Fibroblast of peridontal ligament (primary cell): ENCODE measurements at regions not wholly inside any gene's neighbourhood (a gene's known extent, or its start where the extent isn't known, plus 50 kb on each side); places are given as distances from the start of the nearest gene placed in this dataset.

Experiments
- DNase-seq: peaks from one replicate; pipeline ENCODE4 v3.0.0-alpha.2; 2010; ENCODE audit errors: extremely low read depth

GRCh38 chr12:69061574-69061973 is 128.6 kb upstream of the CPM start:
- DNase-seq, result no peak

DNA sequence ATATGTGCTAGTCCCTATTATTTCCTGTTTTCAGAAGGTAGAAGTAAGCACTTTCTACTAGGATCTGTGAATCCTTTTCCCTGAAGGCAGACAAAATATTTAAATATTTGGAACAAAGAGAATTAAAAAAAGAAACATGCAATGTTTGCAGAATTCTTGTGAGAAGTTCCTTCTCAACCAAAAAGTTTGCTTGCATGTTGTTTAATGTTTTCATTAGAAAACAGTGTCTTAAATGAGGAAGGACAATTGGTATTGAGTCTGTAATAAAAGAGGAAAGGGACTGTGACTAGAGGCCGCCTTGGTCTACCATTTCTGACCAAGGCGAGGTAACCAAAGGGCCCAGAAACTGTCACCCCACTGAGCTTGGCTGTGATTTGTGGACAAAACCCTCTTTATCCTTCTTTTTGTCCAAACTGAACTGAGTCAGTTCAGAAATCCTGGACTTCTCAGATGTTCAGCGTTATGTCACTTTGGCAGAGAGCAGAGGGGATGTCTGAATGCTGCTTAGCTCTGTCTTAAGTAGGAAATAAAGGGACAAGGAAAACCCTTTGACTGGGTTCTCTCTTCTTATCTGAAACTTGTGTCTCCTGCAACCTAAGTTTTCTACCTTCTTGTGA is 129.8 kb upstream of the CPM start:
- peak; percentile 25 for DNase-seq

DNA sequence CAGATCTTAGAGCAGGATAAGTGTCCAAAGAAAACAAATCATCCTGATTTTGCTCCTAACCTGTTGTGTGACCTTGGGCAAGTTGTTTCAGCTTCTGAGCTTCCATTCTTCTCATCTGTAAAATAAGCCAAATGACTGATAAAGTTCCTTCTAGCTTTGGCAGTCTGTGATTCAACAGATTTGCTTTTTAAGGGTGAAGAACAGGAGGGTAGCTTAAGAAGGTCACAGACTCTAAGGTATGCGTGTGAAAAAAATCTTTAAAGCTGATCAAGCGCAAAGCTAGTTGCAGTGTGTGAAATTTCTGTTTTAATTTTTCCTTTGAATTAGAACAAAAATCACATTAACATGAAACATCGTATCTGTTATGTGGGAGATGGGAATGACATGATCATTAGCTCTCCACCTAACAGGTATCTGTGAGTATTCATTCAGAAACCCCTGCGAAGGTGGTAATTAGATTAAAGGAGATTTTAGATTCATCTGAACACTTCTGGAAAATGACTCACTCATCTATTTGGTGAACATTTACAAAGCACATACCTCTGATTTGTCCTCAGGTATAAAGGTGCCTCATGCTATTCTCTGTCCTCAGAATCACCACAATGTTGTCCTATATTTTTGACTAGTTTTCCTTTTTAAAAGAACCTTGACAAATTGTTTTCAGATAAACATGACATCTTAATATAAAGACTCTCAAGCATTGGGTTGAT is 131.9 kb upstream of the CPM start:
- no peak for DNase-seq

- DNase-seq, result no peak
Observed at GRCh38 chr12:69065775-69066174, 132.8 kb upstream of the CPM start.

DNA sequence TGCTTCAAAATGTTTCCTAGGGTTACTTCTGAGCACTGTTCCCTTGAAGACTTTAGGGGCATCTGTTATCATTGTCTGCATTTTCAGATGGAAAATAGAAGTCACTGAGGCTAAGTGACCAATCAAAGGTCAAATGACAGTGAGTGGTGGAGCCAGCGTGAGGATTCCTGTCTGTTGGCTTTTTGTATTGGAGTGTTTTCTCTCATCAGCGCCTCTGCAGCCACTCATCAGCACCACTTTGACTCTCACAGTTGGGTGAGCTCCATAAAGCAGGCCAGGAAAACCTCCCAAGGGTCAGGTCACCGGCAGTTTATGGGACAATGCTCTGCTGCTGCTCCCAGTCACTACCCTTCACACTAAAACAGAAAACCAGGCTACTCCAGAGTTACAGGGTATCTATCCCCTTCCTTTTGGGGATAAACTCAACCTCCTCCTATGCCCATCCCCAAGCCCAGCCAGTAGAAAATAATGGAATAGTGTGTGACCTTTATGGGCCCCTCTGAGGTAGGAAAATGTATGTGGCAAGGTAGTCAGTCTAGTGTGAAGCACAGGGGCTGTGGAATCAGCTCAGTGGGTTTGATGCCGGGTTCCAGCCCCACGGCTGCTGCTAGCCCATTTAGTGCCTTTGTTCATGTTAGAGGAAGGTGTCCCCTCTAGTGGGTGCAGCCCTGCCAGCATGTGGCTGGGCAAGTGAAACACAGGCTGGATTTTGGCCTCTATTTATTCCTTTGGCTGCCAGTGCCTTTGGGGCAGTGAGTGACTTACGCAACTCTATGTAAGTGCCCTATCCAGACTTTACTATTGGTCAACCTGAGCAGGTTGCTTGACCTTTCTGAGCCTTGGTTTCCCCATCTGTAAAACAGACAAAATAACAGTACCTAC is 133.8 kb upstream of the CPM start:
- DNase-seq, result no peak

DNA sequence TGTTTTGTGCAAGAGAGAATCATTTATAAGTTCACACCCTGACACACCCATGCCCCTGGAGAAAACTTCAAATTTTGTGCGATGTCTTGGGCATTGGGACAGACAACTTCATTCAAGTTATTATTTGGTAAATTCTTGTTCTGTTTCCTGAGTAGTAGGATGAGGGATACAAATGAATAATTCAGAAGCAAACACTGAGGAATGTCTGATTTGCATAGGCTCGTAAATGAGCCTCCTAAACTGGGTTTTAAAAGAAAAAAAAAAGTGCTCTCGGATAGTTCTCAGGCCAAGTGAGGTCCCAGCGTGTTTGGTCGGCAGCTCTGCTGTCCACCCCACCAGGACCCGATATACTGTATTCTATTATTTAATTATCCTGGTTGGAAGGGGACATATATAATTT is 134.7 kb upstream of the CPM start:
- DNase-seq, result no peak

DNA sequence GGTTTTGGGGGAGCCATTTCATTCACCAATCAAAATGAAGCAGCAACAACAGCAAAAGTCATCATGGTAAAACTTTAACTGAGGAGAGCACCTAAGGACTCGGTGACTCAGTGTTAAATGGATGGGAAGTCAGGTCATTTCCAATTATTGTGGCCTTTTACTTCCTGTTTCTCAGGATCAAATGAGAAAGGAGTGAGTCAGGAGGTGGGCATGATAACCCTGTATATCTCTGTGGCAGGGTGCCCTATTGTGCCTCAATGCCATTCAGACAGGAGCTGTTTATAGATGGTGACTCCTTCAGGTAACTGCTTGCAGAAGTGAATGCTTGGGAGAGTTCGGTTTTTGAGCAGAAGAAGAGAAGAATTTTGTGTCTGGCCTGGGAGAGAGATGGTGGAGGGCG is 135.5 kb upstream of the CPM start:
- peak; percentile 17 for DNase-seq

DNA sequence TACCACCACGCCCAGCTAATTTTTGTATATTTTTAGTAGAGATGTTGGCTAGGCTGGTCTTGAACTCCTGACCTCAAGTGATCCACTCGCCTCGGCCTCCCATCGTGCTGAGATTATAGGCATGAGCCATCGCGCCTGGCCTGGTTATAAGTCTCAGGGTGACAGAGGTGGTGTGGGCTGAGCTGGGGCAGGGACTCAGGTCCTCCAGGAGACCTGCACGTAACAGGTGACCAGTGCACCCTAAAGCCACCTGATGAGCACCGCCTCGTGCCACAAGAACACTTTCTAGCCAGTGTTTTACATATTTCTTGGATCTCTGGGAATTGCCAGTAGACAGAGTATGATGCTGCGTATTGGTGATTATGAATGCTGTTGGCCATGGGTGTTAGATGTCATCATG is 136.5 kb upstream of the CPM start:
- no peak for DNase-seq

DNA sequence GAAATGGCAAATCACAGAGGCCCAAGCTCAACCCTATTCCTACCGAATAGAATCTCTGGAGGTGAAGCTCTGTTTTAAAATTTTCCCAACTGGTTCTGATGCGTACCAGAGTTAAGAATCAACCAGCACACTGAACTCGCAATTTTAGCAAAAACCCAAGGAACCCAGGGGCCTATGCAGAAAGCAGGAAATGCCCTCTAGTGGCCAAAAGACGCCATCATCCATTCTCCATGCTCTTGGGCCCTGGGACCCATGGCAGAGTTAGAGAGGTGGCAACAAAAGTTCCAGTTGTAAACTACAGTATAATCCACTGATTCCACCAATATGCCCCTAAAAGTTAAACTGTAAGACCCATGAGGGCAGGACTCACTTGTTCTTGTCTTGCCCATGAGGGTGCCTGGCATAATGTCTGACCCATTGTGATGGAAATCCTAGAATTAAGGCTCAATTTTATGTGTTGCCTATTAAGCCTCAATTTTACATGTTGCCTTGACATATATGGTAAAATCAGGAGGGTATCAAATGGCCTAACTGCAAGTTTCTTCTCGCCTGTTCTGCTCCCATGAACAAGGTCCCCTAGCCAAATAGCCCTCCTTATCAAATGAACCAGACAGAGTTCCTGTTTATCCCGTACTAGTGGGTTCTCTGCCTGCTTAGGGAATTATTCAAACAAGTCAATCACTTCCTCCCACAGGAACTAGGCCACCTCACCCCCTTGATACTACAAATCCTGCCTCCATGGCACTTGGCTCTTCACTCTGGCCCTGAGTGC is 137.5 kb upstream of the CPM start:
- peak; percentile 85 for DNase-seq

DNA sequence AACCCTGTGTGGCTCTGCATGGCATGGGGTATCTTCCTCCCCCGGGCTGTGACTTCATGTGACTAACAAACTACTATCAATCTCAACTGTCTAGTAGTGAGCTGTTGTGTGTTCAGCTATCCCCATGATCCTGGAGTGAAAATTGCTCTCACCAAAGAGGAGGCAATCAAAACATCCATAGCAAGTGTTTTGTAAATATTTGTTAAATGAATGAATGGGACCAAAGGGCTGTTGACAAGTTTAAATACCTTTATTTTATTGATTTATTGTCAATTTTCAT is 138.1 kb upstream of the CPM start:
- DNase-seq, result no peak

DNA sequence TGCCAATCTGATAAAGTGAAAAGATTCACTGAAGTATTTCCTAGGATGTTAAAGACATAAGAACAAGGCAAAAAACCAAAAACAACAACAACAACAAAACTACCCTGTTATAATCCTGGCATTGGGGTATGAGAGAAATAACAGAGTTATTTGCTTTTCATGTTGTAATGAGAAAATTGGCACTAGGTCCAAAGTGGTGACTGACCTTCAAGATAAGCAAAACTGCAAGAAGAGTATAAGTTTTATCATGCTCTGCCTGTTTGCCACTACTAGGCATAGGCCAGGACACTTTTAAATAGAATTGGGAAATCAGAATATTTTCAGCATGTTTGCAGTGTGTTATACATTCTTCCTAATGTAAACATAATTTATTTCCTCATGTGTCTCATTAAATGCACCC is 140.1 kb upstream of the CPM start:
- no peak for DNase-seq

GRCh38 chr12:69074556-69075349 is 141.8 kb upstream of the CPM start:
- DNase-seq, result no peak

DNA sequence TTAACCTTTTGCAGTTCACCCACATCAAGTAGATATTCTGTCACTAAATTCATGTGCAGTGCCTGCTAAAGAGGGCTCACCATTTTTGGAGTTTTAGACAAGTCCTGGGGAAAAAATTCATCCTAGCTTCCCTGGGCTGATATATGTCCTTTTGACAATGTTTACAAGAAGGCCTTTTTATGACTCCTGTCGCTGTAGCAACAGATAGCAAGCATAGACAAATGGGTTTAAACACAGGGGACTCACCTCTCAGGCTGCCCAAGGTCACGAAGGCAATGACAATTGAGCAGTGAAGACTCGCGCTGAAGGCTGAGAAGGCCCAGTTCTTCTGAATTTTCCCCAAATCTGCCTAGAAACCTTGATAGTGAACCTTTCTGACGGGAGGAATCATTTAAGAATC is 150.7 kb upstream of the CPM start:
- DNase-seq, result no peak

- no peak for DNase-seq
Observed at GRCh38 chr12:69084816-69085378, 151.9 kb upstream of the CPM start.

DNA sequence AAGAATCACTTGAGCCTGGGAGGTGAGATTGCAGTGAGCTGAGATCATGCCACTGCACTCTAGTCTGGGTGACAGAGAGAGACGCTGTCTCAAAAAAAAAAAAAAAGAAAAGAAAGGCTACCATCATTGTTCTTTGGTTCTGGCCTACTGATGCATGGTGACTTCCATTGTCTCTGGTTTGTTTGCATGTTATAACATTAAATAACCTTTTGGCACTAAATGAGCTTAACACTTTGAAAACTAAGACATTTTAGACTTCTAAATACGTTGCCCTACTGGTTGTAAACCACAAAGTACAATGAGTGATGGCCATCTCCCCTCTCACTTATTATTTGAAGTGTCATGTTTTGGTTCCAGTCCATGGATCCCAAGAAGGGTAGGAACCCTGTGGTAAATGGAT is 152.9 kb upstream of the CPM start:
- no peak for DNase-seq

DNA sequence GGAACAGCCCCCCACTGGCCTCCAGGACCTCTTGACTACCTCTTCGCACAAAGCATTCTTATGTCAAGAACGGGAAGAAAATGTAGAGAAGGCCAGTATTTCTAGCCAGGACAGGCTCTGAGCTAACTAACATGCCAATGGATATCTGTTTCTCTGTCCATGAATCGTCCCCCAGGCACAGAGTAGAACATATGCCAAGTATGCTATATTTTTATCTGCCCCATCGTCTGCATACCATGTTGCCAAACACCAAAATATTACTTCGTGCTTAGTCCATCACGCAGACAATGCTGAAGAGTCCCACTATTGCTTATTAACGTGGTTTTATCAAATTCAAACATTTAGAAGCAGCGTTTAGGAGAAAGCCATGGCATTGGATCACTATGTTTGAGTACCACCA is 151.4 kb upstream of the CPSF6 start:
- DNase-seq, result no peak

DNA sequence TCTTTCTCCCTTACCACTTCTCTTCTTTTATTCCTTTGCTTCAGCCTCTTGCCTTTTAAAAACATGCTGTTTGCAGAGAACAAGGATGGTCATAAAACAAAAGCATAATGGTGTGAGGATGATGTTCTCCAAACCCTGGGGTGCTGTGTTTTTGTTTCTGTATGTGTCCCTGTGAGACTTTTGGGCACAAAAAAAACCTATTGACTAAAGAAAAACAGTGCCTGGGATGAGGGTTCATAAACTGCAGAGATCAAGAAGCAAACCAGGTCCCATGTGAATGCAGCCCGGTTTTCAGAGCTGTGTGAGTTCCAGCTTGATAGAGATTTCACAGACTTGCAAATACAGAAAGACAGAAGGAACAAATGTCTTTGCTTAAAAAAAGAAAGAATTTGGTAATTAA is 148.6 kb upstream of the CPSF6 start:
- no peak for DNase-seq

DNA sequence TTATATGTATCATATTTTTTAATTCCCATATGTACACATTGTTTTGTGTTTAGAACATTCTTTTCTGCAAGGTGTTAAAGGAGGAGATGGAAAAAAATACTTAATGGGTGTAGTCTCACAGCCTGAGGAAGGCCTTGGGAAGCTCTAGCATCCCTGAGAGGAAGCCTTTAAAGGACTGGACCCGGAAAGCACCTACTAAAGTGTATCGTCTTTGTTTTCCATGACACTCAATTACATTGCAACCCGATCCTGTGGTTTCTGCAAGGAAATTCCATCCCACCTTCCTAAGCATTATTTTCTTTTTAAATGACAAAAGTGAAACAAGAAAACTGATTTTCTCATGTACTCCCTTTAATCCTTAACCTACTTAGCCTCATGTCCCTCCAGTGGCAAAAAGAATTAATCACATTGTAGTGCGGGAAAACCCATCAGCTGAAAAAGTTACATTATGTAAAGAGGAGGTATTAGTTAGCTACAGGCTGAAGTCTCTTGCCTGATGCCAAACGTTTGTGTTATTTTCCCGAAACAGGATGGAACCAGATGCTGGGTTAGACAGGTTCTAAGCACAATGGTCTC is 147.8 kb upstream of the CPSF6 start:
- no peak for DNase-seq

- DNase-seq, result no peak
Observed at GRCh38 chr12:69092137-69092536, 147.2 kb upstream of the CPSF6 start.

DNA sequence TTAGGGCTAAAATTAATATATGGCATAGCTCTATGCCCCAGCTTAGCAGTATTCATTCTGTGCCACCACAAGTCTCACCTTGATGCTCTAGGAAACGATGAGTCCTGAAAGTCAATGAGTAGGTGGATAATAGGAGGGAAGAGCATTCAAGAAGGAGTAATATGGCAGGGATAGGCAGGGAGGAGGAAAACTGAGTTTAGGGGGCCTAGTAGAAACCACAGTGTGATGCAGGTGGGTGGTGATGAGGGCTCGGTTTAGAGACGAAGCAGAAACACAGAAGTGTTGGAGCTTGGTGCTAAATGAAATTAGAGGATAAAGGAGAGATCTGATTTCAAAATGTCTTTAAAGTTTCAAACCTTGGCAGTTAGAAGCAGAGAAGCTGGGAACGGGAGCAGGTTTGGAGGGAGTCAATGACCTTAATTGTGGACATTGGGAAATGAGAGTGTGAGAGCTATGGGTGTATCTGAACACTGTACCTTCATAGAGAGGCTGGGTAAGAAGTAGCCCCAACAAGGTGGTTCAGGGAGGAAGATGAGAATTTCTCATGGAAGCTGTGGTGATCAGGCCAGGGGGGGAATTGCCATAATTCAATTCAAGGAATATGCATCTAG is 144.7 kb upstream of the CPSF6 start:
- no peak for DNase-seq
